K562 (cell line): ENCODE measurements at regions not wholly inside any gene's neighbourhood (a gene's known extent, or its start where the extent isn't known, plus 50 kb on each side); places are given as distances from the start of the nearest gene placed in this dataset.

ENCODE experiments used
- ATAC-seq: fragments of 200-7000 bp; cut with Tn5 transposase; 3 replicates; pipeline ENCODE4 v1.9.1; 2020; ENCODE audit warnings: moderate library complexity
- BruUV-seq: library from RNA; stranded (reverse); fragments of 400-500 nt; replicated peaks from 2 replicates; lab custom pipeline; 2021; lab: Mats Ljungman, UMichigan
- CTCF ChIA-PET: fragments of 300-600 bp; formaldehyde crosslinking; extraction: SDS; loops from one replicate; lab custom pipeline; 2021; ENCODE audit warnings: low intra/inter-chr PET ratio; lab: Yijun Ruan, JAX
- POLR2A ChIA-PET: fragments of 300-600, 350-650 bp; sonication (Branson Sonifier 250); formaldehyde crosslinking; extraction: SDS; loops from one replicate; lab custom pipeline; 2021; ENCODE audit warnings: antibody characterized with exemption, inconsistent platforms; lab: Yijun Ruan, JAX
- DNase-seq, 4 experiments: peaks; one replicate each; pipeline versions ENCODE4 v3.0.0 to v3.0.0-alpha.2; 2011 to 2018; ENCODE audit warnings: low spot score in 3 of 4, mixed read lengths in 3 of 4; ENCODE audit errors: extremely low read depth in 1 of 4
- FAIRE-seq: peaks from 2 replicates; lab custom pipeline; 2011; peaks lifted over from hg19 to GRCh38; lab: Jason Lieb, UNC
- H2AFZ ChIP-seq: 2 replicates; pipeline ENCODE4 v1.6.0; 2011; ENCODE audit warnings: low read depth, low read length, control low read depth, inconsistent platforms
- H3K27ac ChIP-seq: fragments of 200-600 bp; 3 replicates; pipeline ENCODE4 v1.8.0; 2011; ENCODE audit warnings: low read depth, mild to moderate bottlenecking, control low read depth, inconsistent platforms, low read length, moderate library complexity, mixed read lengths; ENCODE audit errors: extremely low read depth
- H3K27me3 ChIP-seq, 2 experiments: fragments of 300-600 bp in 1 of 2; 2 replicates in 1 of 2; 3 replicates in 1 of 2; pipeline versions ENCODE4 v1.6.0 to v1.8.0; 2011; ENCODE audit warnings: inconsistent platforms in 2 of 2, low read length in 2 of 2, mild to moderate bottlenecking in 1 of 2, mixed read lengths in 1 of 2, moderate library complexity in 1 of 2; ENCODE audit not compliant: control insufficient read depth in 2 of 2, insufficient read depth in 2 of 2
- H3K36me3 ChIP-seq: fragments of 300-600 bp; 3 replicates; pipeline ENCODE4 v1.8.0; 2011; ENCODE audit warnings: mild to moderate bottlenecking, low read length, inconsistent platforms; ENCODE audit not compliant: control insufficient read depth, insufficient read depth
- H3K4me1 ChIP-seq, 2 experiments: fragments of 200-600 bp in 1 of 2; replicated peaks in 1 of 2; 2 replicates in 1 of 2; 3 replicates in 1 of 2; pipeline versions ENCODE4 v1.5.1 to v1.8.0; 2011; ENCODE audit warnings: inconsistent platforms in 2 of 2, low read length in 2 of 2, mild to moderate bottlenecking in 1 of 2, mixed read lengths in 1 of 2, moderate library complexity in 1 of 2; ENCODE audit not compliant: control insufficient read depth in 2 of 2, insufficient read depth in 2 of 2
- H3K4me2 ChIP-seq: 2 replicates; pipeline ENCODE4 v1.6.1; 2011; ENCODE audit warnings: low read length, control low read depth, inconsistent platforms, mixed read lengths; ENCODE audit not compliant: insufficient read depth
- H3K4me3 ChIP-seq: fragments of 200-600 bp; sonication (generic), shearing (Covaris generic); 2 replicates; pipeline ENCODE4 v1.5.1; 2016; ENCODE audit warnings: control low read depth, inconsistent platforms
- H3K79me2 ChIP-seq: fragments of 200-600 bp; 3 replicates; pipeline ENCODE4 v1.8.0; 2011; ENCODE audit warnings: low read length, inconsistent platforms; ENCODE audit not compliant: control insufficient read depth, insufficient read depth
- H3K9ac ChIP-seq, 2 experiments: 2 replicates each; pipeline versions ENCODE4 v1.6.0 to v1.6.1; 2011; ENCODE audit warnings: low read depth in 2 of 2, low read length in 2 of 2, control low read depth in 1 of 2, inconsistent platforms in 1 of 2, mild to moderate bottlenecking in 1 of 2, mixed read lengths in 1 of 2; ENCODE audit not compliant: insufficient read depth in 1 of 2
- H3K9me1 ChIP-seq: one replicate; pipeline ENCODE4 v1.6.0; 2011; ENCODE audit warnings: inconsistent platforms, mild to moderate bottlenecking, low read length, moderate library complexity; ENCODE audit not compliant: control insufficient read depth, insufficient read depth
- H3K9me3 ChIP-seq: replicated peaks from 2 replicates; pipeline ENCODE4 v1.5.1; 2011; ENCODE audit warnings: low read depth, low read length, inconsistent platforms; ENCODE audit not compliant: control insufficient read depth, insufficient read depth
- H4K20me1 ChIP-seq: replicated peaks from 2 replicates; pipeline ENCODE4 v1.6.1; 2011; ENCODE audit warnings: low read length, inconsistent platforms, mixed read lengths; ENCODE audit not compliant: control insufficient read depth, insufficient read depth
- HCFC1 ChIP-seq: IDR thresholded peaks from 2 replicates; pipeline ENCODE4 v1.6.1; 2012; ENCODE audit warnings: low read depth, low read length, improper control_type of control experiment
- HDAC3 ChIP-seq: fragments of 450-650 bp; IDR thresholded peaks from 2 replicates; pipeline ENCODE4 v1.6.1; 2018; ENCODE audit warnings: borderline replicate concordance, mild to moderate bottlenecking, moderate library complexity; ENCODE audit not compliant: partially characterized antibody
- SIX5 ChIP-seq, 2 experiments: IDR thresholded peaks; 2 replicates each; pipeline ENCODE4 v1.6.1; 2011; ENCODE audit warnings: low read length in 2 of 2, borderline replicate concordance in 1 of 2, low read depth in 1 of 2, mild to moderate bottlenecking in 1 of 2, moderate library complexity in 1 of 2; ENCODE audit not compliant: insufficient read depth in 1 of 2
- WGBS: fragments of 100-300 bp; shearing (Covaris generic); methylation state at CpG from one replicate; pipeline ENCODE4 v1.1.6; 2016; ENCODE audit warnings: low coverage, mixed read lengths; ENCODE audit not compliant: insufficient coverage; ENCODE audit errors: missing lambda C conversion rate; 5-methylcytosine and 5-hydroxymethylcytosine counted together
- in situ Hi-C: fragments of 300-500 bp; cut with MboI; formaldehyde crosslinking; loops from 4 replicates; pipeline ENCODE4 v1.15.0; 2018; ENCODE audit warnings: inconsistent platforms, mixed read lengths
- intact Hi-C: fragments of 100-400 bp; cut with micrococcal nuclease; formaldehyde crosslinking; loops from 2 replicates; pipeline ENCODE4 v1.14.2; 2022
- TF ChIP-seq, protein P1 (sequence below): sonication (generic); formaldehyde crosslinking; IDR thresholded peaks from 2 replicates; pipeline ENCODE4 v1.5.0; 2020; ENCODE audit warnings: missing genetic modification reagents
- TF ChIP-seq, protein P2 (sequence below): fragments of 450-650 bp; IDR thresholded peaks from 2 replicates; pipeline ENCODE4 v1.6.1; 2017; ENCODE audit warnings: antibody characterized with exemption
- TF ChIP-seq, protein P3 (sequence below), 2 experiments: fragments of 450-650 bp in 1 of 2; IDR thresholded peaks; 2 replicates each; pipeline ENCODE4 v1.6.1; 2011 to 2017; ENCODE audit warnings: low read depth in 2 of 2, antibody characterized with exemption in 1 of 2, borderline replicate concordance in 1 of 2, low read length in 1 of 2, mild to moderate bottlenecking in 1 of 2, mixed read lengths in 1 of 2; ENCODE audit not compliant: control insufficient read depth in 1 of 2

DNA sequence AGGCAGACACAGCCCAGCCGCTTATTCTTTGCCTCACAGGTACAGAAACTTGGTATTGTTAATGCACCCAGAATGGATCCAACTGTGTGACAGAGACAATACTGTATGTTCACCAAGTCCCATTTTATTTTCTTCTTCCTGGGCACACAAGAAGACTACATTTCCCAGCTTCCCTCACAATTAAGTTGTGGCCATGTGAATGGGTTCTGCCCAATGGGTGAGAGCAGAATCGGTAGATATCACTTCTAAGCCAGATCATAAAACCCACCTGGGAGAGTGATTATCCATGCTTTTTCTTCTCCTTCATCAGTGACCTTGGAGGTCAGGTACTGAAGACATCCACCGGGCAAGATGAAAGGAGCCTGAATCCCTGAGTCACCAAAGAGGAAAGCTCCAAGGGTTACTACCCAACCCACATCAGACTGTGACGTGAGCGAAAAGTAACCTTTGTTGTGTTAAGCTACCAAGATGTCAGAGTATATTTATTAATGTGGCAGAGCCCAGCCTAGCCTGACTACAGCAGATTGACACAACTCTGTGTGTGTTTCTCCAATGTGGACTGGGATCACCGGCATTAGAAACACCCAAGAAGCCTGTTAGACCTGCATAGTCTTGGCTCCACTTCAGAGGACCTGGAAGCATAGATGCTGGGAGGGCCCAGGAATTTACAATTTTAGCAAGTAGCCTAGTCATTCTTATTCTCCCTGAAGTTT is 79.1 kb upstream of the GRIK3 start:
- no peaks in the 10 kb centered on the region for H3K36me3 ChIP-seq
- TF ChIP-seq HDAC3: no peak
- TF ChIP-seq, protein P1, sequence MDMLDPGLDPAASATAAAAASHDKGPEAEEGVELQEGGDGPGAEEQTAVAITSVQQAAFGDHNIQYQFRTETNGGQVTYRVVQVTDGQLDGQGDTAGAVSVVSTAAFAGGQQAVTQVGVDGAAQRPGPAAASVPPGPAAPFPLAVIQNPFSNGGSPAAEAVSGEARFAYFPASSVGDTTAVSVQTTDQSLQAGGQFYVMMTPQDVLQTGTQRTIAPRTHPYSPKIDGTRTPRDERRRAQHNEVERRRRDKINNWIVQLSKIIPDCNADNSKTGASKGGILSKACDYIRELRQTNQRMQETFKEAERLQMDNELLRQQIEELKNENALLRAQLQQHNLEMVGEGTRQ (CRISPR knock-in tag): peak; percentile 39
- TF ChIP-seq SIX5 (IDR thresholded peaks at IDR 0.05; ENCODE audit: borderline replicate concordance in 1 of 2, insufficient read depth in 1 of 2, low read depth in 1 of 2, low read length in 2 of 2): peak; percentile 9 to 11; a peak in 1 of 4 replicates
- TF ChIP-seq HCFC1: peak; percentile 54; the same call in 1 of the 2 replicates
- TF ChIP-seq, protein P2, sequence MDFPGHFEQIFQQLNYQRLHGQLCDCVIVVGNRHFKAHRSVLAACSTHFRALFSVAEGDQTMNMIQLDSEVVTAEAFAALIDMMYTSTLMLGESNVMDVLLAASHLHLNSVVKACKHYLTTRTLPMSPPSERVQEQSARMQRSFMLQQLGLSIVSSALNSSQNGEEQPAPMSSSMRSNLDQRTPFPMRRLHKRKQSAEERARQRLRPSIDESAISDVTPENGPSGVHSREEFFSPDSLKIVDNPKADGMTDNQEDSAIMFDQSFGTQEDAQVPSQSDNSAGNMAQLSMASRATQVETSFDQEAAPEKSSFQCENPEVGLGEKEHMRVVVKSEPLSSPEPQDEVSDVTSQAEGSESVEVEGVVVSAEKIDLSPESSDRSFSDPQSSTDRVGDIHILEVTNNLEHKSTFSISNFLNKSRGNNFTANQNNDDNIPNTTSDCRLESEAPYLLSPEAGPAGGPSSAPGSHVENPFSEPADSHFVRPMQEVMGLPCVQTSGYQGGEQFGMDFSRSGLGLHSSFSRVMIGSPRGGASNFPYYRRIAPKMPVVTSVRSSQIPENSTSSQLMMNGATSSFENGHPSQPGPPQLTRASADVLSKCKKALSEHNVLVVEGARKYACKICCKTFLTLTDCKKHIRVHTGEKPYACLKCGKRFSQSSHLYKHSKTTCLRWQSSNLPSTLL: no peak
- TF ChIP-seq, protein P3, sequence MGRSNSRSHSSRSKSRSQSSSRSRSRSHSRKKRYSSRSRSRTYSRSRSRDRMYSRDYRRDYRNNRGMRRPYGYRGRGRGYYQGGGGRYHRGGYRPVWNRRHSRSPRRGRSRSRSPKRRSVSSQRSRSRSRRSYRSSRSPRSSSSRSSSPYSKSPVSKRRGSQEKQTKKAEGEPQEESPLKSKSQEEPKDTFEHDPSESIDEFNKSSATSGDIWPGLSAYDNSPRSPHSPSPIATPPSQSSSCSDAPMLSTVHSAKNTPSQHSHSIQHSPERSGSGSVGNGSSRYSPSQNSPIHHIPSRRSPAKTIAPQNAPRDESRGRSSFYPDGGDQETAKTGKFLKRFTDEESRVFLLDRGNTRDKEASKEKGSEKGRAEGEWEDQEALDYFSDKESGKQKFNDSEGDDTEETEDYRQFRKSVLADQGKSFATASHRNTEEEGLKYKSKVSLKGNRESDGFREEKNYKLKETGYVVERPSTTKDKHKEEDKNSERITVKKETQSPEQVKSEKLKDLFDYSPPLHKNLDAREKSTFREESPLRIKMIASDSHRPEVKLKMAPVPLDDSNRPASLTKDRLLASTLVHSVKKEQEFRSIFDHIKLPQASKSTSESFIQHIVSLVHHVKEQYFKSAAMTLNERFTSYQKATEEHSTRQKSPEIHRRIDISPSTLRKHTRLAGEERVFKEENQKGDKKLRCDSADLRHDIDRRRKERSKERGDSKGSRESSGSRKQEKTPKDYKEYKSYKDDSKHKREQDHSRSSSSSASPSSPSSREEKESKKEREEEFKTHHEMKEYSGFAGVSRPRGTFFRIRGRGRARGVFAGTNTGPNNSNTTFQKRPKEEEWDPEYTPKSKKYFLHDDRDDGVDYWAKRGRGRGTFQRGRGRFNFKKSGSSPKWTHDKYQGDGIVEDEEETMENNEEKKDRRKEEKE (IDR thresholded peaks at IDR 0.05; ENCODE audit: borderline replicate concordance in 1 of 2, control insufficient read depth in 1 of 2, low read depth in 2 of 2, low read length in 1 of 2): no peak
- H2AFZ ChIP-seq: no peak overlapping the region
- H3K27ac ChIP-seq: no peak overlapping the region
- H3K9ac ChIP-seq: no peak overlapping the region
- CTCF ChIA-PET: no interaction called here
- no peaks in the 10 kb centered on the region for H3K79me2 ChIP-seq
- H3K4me2 ChIP-seq: no peak overlapping the region
- 3% methylated on average over 6 of the region's 6 CpGs for WGBS
- ATAC-seq (no peak), DNase-seq (no peak), FAIRE-seq (no peak)
- H3K4me1 ChIP-seq: no peaks in the 10 kb centered on the region; a peak in 1 of 5 replicates
- in situ Hi-C loops: no loop called here
- no TSS peak for BruUV-seq
- peaks cover 0 to 9% of the 10 kb centered on the region in 2 experiments; a peak in 1 of 5 replicates for H3K27me3 ChIP-seq
- no peaks in the 10 kb centered on the region for H3K9me1 ChIP-seq
- no peak overlapping the region for H3K4me3 ChIP-seq
- POLR2A ChIA-PET: no interaction called here
- intact Hi-C loops: no loop called here
- H3K9me3 ChIP-seq: no peaks in the 10 kb centered on the region
- H4K20me1 ChIP-seq: 0 out of 2 replicates have a peak, but pooled peaks cover 2% of the 10 kb centered on the region
